ENCODE measurements at regions not wholly inside any gene's neighbourhood (a gene's known extent, or its start where the extent isn't known, plus 50 kb on each side); places are given as distances from the start of the nearest gene placed in this dataset.

DNA sequence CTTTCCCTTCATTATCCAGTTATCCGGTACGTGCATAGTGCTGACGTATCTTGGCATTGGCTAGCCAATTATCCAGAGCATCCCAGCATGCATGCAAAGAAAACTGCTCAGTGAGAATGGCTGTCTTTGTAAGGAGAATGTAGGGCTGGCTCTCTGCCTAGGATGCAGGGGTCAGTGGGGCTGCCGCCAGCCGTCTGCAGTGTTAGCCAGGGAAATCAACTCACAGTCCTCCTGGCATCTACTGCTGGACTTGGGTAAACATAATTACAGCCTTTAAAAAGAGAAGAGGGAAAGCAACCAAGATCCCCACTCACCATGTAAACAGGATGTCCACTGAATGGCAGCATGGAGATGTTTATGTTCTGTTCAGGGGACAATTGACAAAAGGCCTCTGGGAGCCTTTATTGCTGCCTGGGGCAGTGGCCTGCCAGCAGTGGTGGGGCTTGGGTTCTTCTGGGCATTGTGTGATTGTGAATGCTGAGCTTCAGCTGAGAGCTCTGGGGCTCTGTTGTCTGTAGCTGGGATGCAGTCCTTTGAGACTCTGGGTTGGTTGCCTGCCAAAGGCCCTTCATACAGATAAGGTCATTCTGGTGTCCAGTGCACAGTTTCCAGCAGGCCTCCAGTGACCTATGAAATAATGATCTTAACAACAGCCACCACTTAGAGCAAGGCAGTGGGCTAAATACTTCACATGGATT lies 121.8 kb downstream of the TBC1D30 start:
- ChIA-PET POLR2A (ENCODE audit: partially characterized antibody) (no interaction called here), CTCF (ENCODE audit: partially characterized antibody) (no interaction called here)
- Histone ChIP-seq H3K4me3 (ENCODE audit: low read length in 2 of 2) (no peak overlapping the region), H3K4me1 (ENCODE audit: insufficient read depth, low read length) (no peaks in the 10 kb centered on the region), H3K27ac (ENCODE audit: low read depth, low read length) (no peak overlapping the region), H3K36me3 (ENCODE audit: insufficient read depth, low read length) (no peaks in the 10 kb centered on the region), H3K27me3 (ENCODE audit: insufficient read depth, low read length) (no peaks in the 10 kb centered on the region), H3K9me3 (ENCODE audit: control insufficient read depth in 1 of 2, low read length in 2 of 2) (no peaks in the 10 kb centered on the region)
- DNase-seq = no peak
- peaks cover 5 to 7% of the 10 kb centered on the region in 2 donors for H3K27me3 Mint-ChIP-seq
- H3K36me3 Mint-ChIP-seq = no peaks in the 10 kb centered on the region
- intact Hi-C loops (cut with micrococcal nuclease) = loop anchor here (1.0 kb wide), 1 partner anchor 35 kb away; no protein-coding TSS in a partner anchor
- H3K27ac Mint-ChIP-seq = no peak overlapping the region
- peaks cover 0 to 3% (median 0%) of the 10 kb centered on the region in 4 donors for H3K4me1 Mint-ChIP-seq
- no peak overlapping the region for H3K4me3 Mint-ChIP-seq
- H3K9me3 Mint-ChIP-seq = no peaks in the 10 kb centered on the region

DNA sequence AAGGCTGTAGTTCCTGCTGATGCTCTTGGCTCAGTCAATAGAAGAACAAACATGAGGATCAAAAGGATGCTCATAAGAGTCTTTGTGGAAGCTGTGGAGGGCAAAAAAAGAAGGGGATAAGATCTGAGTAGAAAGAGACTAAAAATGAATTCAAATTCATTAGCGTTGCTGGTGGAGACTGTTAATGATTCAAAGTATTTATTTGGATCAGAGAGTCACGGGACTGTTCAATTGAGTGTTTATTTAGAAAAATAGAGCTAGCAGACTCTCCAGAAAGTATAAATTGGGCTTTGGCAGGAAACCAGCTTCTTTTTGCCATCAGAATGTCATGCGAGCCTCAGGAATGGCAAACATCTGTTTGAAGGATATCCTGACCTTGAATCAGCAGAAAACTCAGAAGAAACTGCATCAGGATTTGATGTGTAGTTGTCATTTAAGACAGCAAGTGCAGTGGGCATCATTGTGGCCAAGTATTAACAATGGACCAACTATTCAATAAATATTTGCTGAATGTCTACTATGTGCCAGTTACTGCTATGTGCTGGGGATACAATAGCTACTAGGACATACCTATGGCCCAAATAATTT lies 126.4 kb downstream of the TBC1D30 start:
- ChIA-PET POLR2A (ENCODE audit: partially characterized antibody) (no interaction called here), CTCF (ENCODE audit: partially characterized antibody) (no interaction called here)
- no peaks in the 10 kb centered on the region for H3K4me1 ChIP-seq (ENCODE audit: insufficient read depth, low read length)
- H3K4me3 Mint-ChIP-seq = no peak overlapping the region
- H3K27me3 Mint-ChIP-seq = peaks cover 6 to 10% of the 10 kb centered on the region in 2 donors
- intact Hi-C loops (cut with micrococcal nuclease) = no loop called here
- H3K27ac Mint-ChIP-seq = no peak overlapping the region
- peaks cover 0 to 3% (median 0%) of the 10 kb centered on the region in 4 donors for H3K4me1 Mint-ChIP-seq
- no peaks in the 10 kb centered on the region for H3K36me3 Mint-ChIP-seq
- DNase-seq = no peak
- H3K27ac ChIP-seq (ENCODE audit: low read depth, low read length) = no peak overlapping the region
- peaks cover 0 to 2% (median 0%) of the 10 kb centered on the region in 8 donors for H3K9me3 Mint-ChIP-seq
- H3K9me3 ChIP-seq (ENCODE audit: control insufficient read depth in 1 of 2, low read length in 2 of 2) = no peaks in the 10 kb centered on the region
- no peak overlapping the region for H3K4me3 ChIP-seq (ENCODE audit: low read length in 2 of 2)
- H3K36me3 ChIP-seq (ENCODE audit: insufficient read depth, low read length) = no peaks in the 10 kb centered on the region
- H3K27me3 ChIP-seq (ENCODE audit: insufficient read depth, low read length) = no peaks in the 10 kb centered on the region

DNA sequence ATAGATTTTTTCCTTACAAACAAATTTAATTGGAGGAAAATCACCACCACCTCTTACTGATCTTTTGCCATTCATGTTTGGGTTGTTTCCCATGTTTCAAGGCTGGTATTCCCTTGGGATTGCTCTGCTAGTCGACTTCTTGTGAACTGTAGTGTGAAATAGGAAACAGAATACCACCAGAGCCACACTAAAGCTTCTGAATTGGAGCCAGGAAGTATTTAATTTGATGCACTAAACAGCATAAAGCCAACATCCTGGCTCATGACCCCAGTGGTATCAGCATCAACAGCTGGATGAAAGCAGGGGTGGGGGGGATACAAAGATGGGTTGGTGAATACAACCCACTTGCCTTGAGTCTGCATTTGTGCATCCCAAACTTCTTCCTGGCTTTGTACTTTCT lies 127.5 kb downstream of the TBC1D30 start:
- Histone ChIP-seq H3K27ac (ENCODE audit: low read depth, low read length) (no peak overlapping the region), H3K9me3 (ENCODE audit: control insufficient read depth in 1 of 2, low read length in 2 of 2) (no peaks in the 10 kb centered on the region), H3K4me1 (ENCODE audit: insufficient read depth, low read length) (no peaks in the 10 kb centered on the region), H3K27me3 (ENCODE audit: insufficient read depth, low read length) (no peaks in the 10 kb centered on the region), H3K4me3 (ENCODE audit: low read length in 2 of 2) (no peak overlapping the region), H3K36me3 (ENCODE audit: insufficient read depth, low read length) (no peaks in the 10 kb centered on the region)
- Mint-ChIP-seq H3K4me3 (no peak overlapping the region), H3K9me3 (peaks cover 0 to 2% (median 0%) of the 10 kb centered on the region in 8 donors), H3K27ac (no peak overlapping the region), H3K4me1 (peaks cover 0 to 3% (median 0%) of the 10 kb centered on the region in 4 donors), H3K36me3 (no peaks in the 10 kb centered on the region), H3K27me3 (peaks cover 6 to 11% of the 10 kb centered on the region in 2 donors)
- POLR2A ChIA-PET (ENCODE audit: partially characterized antibody) = no interaction called here
- intact Hi-C loops (cut with micrococcal nuclease) = no loop called here
- DNase-seq = no peak
- CTCF ChIA-PET (ENCODE audit: partially characterized antibody) = no interaction called here

- no peak overlapping the region for H3K27ac ChIP-seq (ENCODE audit: low read depth, low read length)
- H3K27me3 ChIP-seq (ENCODE audit: insufficient read depth, low read length) = no peaks in the 10 kb centered on the region
- H3K4me1 ChIP-seq (ENCODE audit: insufficient read depth, low read length) = no peaks in the 10 kb centered on the region
- Mint-ChIP-seq H3K36me3 (no peaks in the 10 kb centered on the region), H3K27me3 (peaks cover 4 to 6% of the 10 kb centered on the region in 2 donors), H3K4me1 (no peaks in the 10 kb centered on the region), H3K4me3 (no peak overlapping the region), H3K27ac (no peak overlapping the region), H3K9me3 (peaks cover 0 to 2% (median 0%) of the 10 kb centered on the region in 8 donors)
- ChIA-PET POLR2A (ENCODE audit: partially characterized antibody) (no interaction called here), CTCF (ENCODE audit: partially characterized antibody) (no interaction called here)
- intact Hi-C loops (cut with micrococcal nuclease) = no loop called here
- no peak for DNase-seq
- H3K9me3 ChIP-seq (ENCODE audit: control insufficient read depth in 1 of 2, low read length in 2 of 2) = no peaks in the 10 kb centered on the region
- no peaks in the 10 kb centered on the region for H3K36me3 ChIP-seq (ENCODE audit: insufficient read depth, low read length)
- no peak overlapping the region for H3K4me3 ChIP-seq (ENCODE audit: low read length in 2 of 2)
These were observed 131.3 kb downstream of the TBC1D30 start for GRCh38 chr12:64955746-64956145.

DNA sequence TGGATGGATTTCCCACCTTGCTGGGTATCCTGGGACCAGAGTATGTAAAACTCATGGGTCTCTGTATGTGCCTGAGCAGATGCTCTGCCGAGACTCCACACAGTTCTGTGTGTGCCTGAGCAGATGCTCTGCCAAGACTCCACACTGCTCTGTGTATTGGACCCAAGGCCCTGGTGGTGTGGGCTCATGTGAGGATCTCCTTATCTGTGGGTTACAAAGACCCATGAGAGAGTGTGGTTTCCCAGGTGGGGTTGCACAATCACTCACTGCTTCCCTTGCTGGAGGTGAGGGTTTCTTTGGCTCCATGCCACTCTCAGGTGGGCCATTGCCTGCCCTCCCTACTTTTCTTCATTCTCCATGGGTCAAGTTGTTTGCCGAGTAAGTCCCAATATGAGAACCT lies 141.5 kb downstream of the TBC1D30 start:
- Mint-ChIP-seq H3K9me3 (peaks cover 0 to 14% (median 5%) of the 10 kb centered on the region in 8 donors), H3K27ac (no peak overlapping the region), H3K36me3 (no peaks in the 10 kb centered on the region), H3K27me3 (peaks cover 5 to 30% of the 10 kb centered on the region in 2 donors), H3K4me3 (no peak overlapping the region), H3K4me1 (no peaks in the 10 kb centered on the region)
- ChIA-PET POLR2A (ENCODE audit: partially characterized antibody) (no interaction called here), CTCF (ENCODE audit: partially characterized antibody) (no interaction called here)
- no peak overlapping the region for H3K4me3 ChIP-seq (ENCODE audit: low read length in 2 of 2)
- DNase-seq = no peak
- H3K27me3 ChIP-seq (ENCODE audit: insufficient read depth, low read length) = no peaks in the 10 kb centered on the region
- H3K36me3 ChIP-seq (ENCODE audit: insufficient read depth, low read length) = no peaks in the 10 kb centered on the region
- no peaks in the 10 kb centered on the region for H3K9me3 ChIP-seq (ENCODE audit: control insufficient read depth in 1 of 2, low read length in 2 of 2)
- intact Hi-C loops (cut with micrococcal nuclease) = no loop called here
- no peak overlapping the region for H3K27ac ChIP-seq (ENCODE audit: low read depth, low read length)
- no peaks in the 10 kb centered on the region for H3K4me1 ChIP-seq (ENCODE audit: insufficient read depth, low read length)

- intact Hi-C loops (cut with micrococcal nuclease) = no loop called here
- POLR2A ChIA-PET (ENCODE audit: partially characterized antibody) = no interaction called here
- H3K4me1 Mint-ChIP-seq = no peaks in the 10 kb centered on the region
These were observed 144.8 kb downstream of the TBC1D30 start for GRCh38 chr12:64968989-64969819.

DNA sequence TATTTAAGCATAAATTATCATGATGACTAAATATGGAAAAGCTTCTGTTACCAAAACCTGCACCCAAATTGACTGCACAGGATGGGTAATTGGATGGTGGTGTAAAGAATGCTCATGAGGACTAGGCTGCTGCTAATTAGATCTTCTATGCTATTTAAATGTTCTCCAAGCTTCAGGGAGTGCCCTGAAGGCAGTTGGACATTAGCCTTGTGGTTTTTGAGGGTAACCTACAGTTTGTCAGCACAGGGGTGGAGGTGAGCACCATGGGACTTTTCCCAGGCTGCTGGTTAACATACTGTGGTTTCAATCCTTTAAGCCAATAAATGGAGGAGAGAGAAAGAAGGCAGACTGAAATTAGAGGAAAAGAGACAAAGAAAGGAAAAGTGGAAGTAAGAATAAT lies 145.0 kb downstream of the WIF1 start:
- ChIA-PET CTCF (ENCODE audit: partially characterized antibody) (no interaction called here), POLR2A (ENCODE audit: partially characterized antibody) (no interaction called here)
- intact Hi-C loops (cut with micrococcal nuclease) = no loop called here
- Mint-ChIP-seq H3K4me3 (no peak overlapping the region), H3K27ac (no peak overlapping the region), H3K9me3 (peaks cover 0 to 13% (median 7%) of the 10 kb centered on the region in 8 donors), H3K27me3 (peaks cover 0 to 9% of the 10 kb centered on the region in 2 donors), H3K36me3 (no peaks in the 10 kb centered on the region), H3K4me1 (no peaks in the 10 kb centered on the region)
- Histone ChIP-seq H3K27me3 (ENCODE audit: insufficient read depth, low read length) (no peaks in the 10 kb centered on the region), H3K36me3 (ENCODE audit: insufficient read depth, low read length) (no peaks in the 10 kb centered on the region), H3K9me3 (ENCODE audit: control insufficient read depth in 1 of 2, low read length in 2 of 2) (no peaks in the 10 kb centered on the region), H3K4me3 (ENCODE audit: low read length in 2 of 2) (no peak overlapping the region), H3K4me1 (ENCODE audit: insufficient read depth, low read length) (no peaks in the 10 kb centered on the region), H3K27ac (ENCODE audit: low read depth, low read length) (no peak overlapping the region)
- no peak for DNase-seq

More at GRCh38 chr12:64968989-64969819, 144.8 kb downstream of the TBC1D30 start:
- Histone ChIP-seq H3K27me3 (ENCODE audit: insufficient read depth, low read length) (no peaks in the 10 kb centered on the region), H3K27ac (ENCODE audit: low read depth, low read length) (no peak overlapping the region), H3K4me1 (ENCODE audit: insufficient read depth, low read length) (no peaks in the 10 kb centered on the region), H3K4me3 (ENCODE audit: low read length in 2 of 2) (no peak overlapping the region), H3K9me3 (ENCODE audit: control insufficient read depth in 1 of 2, low read length in 2 of 2) (no peaks in the 10 kb centered on the region), H3K36me3 (ENCODE audit: insufficient read depth, low read length) (no peaks in the 10 kb centered on the region)
- Mint-ChIP-seq H3K27ac (no peak overlapping the region), H3K9me3 (peaks cover 0 to 9% (median 3%) of the 10 kb centered on the region in 8 donors), H3K27me3 (peaks cover 5 to 19% of the 10 kb centered on the region in 2 donors), H3K4me3 (no peak overlapping the region), H3K36me3 (no peaks in the 10 kb centered on the region)
- DNase-seq = no peak
- CTCF ChIA-PET (ENCODE audit: partially characterized antibody) = no interaction called here
